B cell (primary cell): ENCODE measurements at regions not wholly inside any gene's neighbourhood (a gene's known extent, or its start where the extent isn't known, plus 50 kb on each side); places are given as distances from the start of the nearest gene placed in this dataset.

Experiments used
- EZH2 ChIP-seq: IDR thresholded peaks from 2 replicates; pipeline ENCODE4 v1.6.1; 2012; ENCODE audit warnings: borderline replicate concordance, low read depth, mild to moderate bottlenecking, moderate library complexity, low read length; ENCODE audit not compliant: insufficient read depth, poor library complexity, severe bottlenecking
- TF ChIP-seq, protein P1 (sequence below): fragments of 200-600 bp; IDR thresholded peaks from one replicate; pipeline ENCODE4 v1.8.0; 2022; ENCODE audit warnings: antibody characterized with exemption, mild to moderate bottlenecking

DNA sequence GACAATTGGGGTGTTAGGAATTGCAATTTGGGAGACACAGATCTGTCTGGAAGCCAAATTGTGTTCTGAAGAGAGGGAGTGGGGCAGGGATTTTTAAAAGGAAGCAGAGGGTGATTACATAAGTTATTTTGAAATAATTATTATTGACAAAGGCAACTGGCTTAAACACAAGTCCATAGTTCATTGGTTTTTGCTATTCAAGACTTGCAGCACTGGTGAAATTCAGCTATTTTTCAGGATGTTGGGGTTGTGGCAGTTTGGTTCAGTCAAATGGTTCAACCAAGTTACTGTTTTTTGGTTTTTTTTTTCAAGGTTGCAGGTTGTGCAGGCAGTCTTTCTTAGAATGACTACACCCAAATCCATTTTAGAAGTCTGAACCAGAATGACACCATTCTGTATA lies 300.0 kb upstream of the DEPDC1 start:
- TF ChIP-seq EZH2: no peak
- TF ChIP-seq, protein P1, sequence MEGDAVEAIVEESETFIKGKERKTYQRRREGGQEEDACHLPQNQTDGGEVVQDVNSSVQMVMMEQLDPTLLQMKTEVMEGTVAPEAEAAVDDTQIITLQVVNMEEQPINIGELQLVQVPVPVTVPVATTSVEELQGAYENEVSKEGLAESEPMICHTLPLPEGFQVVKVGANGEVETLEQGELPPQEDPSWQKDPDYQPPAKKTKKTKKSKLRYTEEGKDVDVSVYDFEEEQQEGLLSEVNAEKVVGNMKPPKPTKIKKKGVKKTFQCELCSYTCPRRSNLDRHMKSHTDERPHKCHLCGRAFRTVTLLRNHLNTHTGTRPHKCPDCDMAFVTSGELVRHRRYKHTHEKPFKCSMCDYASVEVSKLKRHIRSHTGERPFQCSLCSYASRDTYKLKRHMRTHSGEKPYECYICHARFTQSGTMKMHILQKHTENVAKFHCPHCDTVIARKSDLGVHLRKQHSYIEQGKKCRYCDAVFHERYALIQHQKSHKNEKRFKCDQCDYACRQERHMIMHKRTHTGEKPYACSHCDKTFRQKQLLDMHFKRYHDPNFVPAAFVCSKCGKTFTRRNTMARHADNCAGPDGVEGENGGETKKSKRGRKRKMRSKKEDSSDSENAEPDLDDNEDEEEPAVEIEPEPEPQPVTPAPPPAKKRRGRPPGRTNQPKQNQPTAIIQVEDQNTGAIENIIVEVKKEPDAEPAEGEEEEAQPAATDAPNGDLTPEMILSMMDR: no peak
